GM12874 (cell line): ENCODE measurements at regions not wholly inside any gene's neighbourhood (a gene's known extent, or its start where the extent isn't known, plus 50 kb on each side); places are given as distances from the start of the nearest gene placed in this dataset.

ENCODE experiments used
- TF ChIP-seq, protein P1 (sequence below): IDR thresholded peaks from 2 replicates; pipeline ENCODE4 v1.5.1; 2011; ENCODE audit warnings: low read depth, mild to moderate bottlenecking, control low read depth, low read length, moderate library complexity; ENCODE audit not compliant: insufficient read depth

DNA sequence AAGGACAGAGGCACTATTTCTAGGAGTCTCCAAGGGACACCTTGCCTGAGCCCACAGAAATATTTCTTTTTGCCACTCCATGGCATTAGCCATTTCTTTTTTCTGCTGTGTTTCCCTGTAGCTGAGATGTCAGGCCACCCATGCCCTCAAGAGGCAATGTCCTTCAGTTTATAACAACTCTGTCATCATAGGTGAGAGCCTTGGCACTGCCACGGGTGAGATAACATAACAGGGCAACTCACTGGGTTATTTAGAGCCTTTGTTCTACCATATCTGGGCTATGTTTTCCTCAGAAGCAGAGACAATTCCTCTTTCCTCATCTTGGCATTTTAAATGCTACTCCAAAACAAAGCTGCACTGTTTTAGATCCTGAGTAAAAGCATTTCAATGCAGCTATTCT is 99.9 kb upstream of the MAOA start:
- TF ChIP-seq, protein P1, sequence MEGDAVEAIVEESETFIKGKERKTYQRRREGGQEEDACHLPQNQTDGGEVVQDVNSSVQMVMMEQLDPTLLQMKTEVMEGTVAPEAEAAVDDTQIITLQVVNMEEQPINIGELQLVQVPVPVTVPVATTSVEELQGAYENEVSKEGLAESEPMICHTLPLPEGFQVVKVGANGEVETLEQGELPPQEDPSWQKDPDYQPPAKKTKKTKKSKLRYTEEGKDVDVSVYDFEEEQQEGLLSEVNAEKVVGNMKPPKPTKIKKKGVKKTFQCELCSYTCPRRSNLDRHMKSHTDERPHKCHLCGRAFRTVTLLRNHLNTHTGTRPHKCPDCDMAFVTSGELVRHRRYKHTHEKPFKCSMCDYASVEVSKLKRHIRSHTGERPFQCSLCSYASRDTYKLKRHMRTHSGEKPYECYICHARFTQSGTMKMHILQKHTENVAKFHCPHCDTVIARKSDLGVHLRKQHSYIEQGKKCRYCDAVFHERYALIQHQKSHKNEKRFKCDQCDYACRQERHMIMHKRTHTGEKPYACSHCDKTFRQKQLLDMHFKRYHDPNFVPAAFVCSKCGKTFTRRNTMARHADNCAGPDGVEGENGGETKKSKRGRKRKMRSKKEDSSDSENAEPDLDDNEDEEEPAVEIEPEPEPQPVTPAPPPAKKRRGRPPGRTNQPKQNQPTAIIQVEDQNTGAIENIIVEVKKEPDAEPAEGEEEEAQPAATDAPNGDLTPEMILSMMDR = no peak

DNA sequence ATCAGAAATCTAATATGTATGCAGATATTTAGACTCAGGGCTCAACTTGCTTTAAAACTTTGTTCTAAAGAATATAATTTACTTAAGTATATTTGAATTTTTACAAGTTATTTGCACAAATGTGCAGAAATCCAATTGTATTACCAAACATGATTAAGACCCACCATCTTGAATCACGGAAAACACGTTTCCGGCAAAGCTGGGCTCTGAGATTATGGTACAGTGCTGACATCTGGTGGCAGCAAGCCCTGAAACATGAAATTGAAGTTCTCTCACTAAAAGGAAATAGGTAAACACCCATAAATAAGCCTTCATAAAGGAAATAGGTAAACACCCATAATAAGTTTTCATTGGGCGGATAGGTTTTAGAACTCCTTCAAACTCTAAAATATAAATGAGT is 98.3 kb upstream of the MAOA start:
- TF ChIP-seq, protein P1 = peak; percentile 24; the same call in 1 of the 2 replicates

DNA sequence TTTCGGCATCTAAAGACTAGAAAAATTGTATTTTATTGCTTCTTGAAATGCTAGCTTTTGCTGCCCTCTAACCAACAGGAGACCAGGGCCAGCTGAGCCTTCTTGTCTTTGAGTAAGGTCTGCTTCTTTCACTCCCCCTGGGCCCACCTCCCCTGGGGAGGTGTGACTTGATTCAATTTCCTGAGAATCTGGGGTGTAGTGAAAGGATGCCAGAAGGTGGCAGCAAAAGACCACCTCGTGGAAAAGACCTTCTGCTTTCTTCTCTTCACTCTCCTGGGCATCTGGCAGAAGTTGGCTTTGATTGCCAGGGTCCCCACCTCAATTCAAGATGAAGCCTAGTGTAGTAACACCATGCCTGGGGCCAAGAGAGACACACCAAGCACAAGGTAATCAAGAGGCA is 96.5 kb upstream of the MAOA start:
- TF ChIP-seq, protein P1 = no peak

DNA sequence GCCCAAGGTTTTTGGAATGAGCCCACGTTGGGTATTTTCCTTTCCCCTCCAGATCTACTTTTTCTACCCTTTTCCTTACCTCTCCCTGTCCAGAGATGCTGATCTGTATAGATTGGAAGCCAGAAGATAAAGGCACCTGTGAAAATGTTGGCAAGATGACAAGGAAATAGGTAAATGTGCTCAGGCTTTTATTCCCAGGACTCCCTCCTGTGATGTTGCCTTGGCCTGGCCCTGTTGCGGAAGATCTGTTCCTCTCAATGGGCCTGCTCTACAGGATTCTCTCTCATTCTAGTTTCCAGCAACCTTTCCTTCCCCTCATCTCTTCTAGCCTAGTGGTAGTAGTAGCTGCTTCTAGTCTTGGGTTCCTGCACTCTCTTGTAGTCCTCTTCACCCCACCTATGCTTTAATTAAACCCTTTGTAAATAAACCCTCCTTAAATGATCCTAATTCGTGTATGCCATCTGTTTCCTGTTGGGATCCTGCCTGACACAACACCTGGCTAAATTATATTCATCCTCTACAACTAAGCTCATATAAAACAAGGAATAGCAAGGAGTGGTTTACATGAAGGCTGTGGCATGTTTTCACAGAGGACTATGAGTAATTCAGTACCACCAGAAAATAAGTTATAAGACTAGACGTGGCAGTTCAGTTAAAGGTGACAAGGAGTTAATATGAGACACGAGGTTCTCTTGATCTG is 95.7 kb upstream of the MAOA start:
- TF ChIP-seq, protein P1 = no peak

DNA sequence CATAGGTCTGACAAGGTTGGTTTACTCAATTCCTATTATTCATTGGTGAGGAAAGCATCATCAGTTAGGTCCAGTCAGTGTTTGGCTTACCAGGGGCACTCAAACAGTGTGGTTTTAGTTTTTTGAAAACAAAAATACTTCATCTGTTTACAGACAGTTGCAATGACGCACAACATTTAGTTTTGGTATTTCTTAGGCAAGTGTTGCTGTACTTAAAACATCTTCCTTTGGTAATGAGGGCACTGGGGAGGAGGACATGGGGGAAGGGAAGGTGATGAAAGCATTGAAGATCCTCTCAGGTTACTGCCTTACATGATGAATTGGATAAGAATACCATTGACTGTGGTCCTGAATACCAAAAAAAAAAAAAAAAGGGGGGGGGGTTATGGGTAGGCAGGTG is 93.7 kb upstream of the MAOA start:
- TF ChIP-seq, protein P1 = no peak

DNA sequence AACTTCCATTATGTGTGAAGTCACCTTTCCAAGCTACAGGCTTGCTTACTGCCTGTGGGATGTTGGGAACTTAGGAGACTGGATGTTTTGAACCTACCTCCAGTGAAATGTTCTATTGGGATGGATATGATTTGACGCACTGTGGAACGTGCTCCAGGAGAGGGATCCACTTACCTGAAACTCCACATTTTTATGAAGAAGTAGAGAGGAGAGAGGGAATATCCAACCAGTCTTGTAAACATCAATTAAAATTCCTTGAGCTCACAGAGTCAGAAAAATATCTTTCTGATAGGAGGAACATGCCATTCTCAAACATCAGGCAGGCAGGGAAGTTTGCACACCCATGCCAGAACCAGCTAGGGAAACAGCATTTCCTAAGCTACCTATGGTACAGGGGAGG is 91.1 kb upstream of the MAOA start:
- TF ChIP-seq, protein P1 = no peak

DNA sequence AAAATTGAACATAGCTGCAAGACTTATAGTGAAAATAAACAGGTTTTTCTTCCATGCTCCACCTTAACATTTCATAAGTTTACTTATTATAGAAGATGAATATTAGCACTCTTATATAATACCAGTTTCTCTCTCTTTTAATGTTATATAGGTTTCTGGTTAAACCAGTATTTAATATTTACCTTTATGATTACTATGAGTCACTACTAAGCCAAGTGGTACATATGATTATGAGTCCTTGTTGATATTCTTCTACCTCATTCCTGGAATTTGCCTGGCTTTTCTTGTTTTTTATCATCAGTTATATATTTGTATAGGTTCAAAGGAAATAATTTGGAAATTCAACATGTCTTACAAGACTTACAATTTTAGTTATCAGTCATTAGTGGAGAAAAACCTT is 89.9 kb upstream of the MAOA start:
- TF ChIP-seq, protein P1 = no peak
